Stromal cell of bone marrow (primary cell): ENCODE measurements at regions not wholly inside any gene's neighbourhood (a gene's known extent, or its start where the extent isn't known, plus 50 kb on each side); places are given as distances from the start of the nearest gene placed in this dataset.

Source experiments
- DNase-seq: peaks from one replicate; pipeline ENCODE4 v3.0.0-alpha.2; 2012; ENCODE audit warnings: low read depth

DNA sequence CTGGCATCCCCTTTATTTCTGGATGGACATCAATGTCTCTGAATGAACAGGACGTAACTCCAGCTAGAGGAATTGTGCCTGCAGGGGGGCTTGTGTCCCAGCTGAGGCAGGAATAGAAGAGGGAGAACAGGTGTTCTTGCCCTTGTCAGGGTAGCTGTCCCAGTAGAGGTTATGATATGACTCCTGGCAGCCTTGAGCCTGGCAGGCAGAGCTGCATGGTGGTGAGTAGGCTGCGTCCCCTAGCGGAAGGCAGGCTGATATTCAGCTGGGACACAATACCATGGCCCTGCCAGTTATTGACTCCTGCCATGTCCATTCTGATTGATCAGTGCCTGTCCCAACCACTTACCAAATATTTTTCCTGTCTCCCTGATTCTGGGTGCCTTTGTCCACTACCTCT, 197.2 kb downstream of the RAP2A start:
- DNase-seq = no peak

DNA sequence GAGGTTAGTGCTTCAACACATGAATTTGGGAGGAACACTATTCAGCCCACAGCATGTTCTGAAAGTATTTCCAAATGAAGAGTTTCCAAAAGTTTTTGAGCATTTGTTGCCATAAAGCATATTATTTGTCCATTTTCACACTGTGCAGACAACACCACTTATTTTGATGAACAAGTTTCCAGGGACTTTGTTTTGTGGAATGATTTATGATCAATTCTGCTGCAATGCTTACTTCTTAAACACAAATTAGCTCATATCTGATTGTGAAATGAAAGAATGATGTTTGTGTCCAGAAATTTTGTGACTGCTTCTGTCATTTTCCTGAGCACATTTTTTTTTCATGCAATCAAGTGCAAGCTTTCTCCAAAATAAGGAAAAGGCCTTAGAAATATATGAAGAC, 205.3 kb downstream of the RAP2A start:
- no peak for DNase-seq

DNA sequence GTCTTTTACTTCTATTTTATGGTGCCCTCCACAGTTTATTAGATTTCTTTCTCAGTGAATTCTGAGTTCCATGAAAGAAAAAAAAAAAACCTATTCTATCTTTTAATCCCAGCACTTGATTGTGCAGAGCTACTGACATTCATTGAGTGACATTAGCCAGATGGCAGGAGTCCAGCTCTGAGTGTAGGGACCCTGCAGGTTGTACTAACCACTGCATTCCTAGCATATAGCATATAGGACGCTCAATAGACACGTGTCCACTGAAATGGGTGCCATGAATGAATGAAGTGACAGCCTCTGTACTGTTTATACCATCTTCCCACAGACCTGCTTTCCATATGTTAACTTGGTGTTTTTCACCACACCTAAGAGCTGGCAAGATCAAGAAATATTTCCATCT, 206.3 kb downstream of the RAP2A start:
- no peak for DNase-seq

DNA sequence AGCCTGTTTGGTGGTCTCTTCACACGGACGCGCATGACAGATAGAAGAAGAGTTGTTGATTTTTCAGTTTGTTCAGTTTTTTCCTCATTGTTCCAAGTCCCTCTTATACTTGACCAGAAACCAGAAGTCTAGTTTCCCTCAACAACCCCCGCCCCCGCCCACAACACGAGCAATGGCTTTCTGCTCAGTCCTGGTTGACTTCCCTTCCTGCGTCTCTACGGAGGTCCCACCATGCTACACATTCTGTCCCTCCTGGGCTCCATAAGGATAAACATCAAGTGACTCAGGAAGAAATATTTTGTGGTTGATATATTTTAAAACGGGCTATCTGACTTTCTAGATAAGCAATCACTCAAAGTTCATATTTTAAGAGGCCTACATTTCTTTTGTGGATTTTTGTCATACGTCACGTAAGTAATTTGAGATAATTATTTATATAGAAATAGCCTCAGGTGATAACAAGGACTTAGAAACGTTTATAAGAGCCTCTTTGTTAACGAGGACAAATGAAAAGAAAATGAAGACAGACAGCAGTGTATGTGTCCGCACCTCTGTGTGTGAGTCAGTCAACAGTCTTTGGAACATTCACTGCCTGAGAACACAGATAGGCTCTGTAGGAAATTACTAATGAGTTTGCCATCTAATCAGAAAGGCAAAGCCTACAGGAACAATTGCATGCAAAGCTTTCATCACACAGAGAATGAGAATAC, 214.4 kb downstream of the RAP2A start:
- DNase-seq = no peak

DNA sequence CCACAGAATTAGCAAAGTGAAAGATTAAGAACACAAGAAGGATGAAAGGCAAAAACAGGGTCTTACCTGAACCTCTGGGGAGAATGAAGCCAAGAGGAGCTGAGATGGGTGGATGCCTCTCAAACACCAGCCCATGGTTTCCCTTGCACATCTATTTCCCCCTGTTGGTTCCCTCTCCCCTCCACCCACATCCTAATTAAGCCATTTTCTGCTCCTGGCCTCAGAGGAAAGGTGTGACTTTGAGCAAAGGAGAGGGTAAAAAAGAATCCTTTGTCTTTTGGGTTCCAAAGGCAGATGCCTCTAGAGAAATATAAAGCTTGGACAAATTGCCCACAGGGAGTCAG, 214.9 kb downstream of the RAP2A start:
- DNase-seq = no peak

DNA sequence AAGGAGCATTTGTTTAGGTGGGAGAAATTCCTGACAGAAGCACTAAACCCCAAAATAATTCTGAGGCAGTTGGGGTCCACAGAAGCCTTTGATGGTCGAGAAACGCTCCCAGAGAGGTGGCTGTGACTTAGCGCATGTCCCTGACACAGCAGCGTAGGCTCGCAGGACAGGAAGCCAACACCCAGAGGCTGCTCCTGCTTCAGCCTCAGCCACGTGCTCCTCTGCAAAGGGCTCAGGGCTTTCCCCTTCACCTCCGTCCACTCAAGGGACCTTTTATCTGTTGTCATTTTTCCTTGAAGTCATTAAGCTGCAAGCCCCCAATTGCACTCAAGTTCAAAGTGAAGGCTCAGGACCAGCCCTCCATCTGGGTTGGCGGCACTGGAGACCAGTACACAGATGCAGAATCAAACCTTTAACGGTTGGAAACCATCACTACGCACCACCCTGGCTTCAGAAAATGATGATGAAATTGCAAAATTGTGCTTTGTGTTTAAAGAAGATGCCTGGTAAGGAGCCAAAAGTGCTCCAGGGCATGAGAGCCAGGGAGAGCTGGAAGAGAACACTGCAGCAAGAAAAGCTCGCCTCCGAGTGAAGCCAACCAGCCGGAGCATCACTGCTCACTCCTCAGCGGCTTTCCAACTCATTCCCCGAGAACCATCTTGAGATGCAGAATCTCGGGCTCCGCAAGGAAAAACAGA, 219.6 kb downstream of the RAP2A start:
- no peak for DNase-seq

DNA sequence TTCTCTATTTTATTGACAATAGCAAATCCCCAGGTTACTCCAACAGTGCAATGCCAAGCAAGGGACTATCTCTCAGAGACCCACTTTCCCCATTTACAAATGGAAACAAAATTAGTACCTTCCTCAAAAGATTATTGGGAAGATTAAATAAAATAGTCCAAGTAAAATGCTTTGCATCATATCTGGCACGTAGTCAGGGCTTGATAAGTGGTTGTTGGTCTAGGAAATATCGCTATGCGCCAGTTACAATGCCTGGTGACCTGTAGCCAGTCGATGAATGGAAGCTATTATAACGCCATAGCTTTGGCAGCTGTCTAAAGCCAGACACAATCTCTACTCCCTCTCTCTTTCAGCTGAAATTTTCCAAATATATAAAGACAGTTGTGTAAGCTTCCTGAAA, 220.3 kb downstream of the RAP2A start:
- DNase-seq = no peak

DNA sequence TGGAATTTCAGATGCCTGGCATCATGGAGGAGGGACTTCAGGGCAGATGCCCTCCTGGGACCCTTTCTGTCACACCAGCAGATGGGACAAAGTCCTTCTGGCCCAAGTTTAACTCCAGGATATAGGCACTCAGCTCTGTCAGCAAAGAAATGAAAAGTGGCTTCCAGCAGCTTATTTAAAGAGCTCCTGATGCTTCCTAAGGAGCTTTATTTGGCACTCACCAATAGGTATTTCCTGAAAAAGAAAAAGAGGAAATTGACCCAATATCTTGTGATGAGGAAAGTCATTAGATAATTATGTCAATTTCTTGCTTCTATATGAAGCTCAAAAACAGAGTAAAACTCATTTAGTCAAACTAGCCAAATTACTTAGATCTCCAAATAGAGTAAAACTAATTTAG, 224.6 kb downstream of the RAP2A start:
- DNase-seq = no peak

DNA sequence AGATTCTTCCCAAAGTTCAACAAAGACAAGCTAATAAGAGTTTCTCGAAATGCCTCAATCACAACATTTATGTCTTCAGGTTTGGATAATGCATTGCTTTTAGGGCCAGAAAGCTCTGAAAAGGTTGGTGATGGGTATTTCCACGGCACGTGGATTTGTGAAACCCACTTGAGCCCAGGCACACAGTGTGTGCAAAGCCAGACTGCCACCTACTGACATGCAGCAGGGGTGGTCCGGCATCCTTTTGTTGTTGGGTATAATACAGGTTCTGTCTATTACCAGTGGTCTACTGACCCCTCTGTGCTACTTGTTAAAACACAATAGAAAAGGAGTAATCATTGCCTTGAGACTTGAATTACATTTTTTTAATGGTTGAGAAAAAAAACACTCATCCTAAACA, 225.6 kb downstream of the RAP2A start:
- peak; percentile 2 for DNase-seq

DNA sequence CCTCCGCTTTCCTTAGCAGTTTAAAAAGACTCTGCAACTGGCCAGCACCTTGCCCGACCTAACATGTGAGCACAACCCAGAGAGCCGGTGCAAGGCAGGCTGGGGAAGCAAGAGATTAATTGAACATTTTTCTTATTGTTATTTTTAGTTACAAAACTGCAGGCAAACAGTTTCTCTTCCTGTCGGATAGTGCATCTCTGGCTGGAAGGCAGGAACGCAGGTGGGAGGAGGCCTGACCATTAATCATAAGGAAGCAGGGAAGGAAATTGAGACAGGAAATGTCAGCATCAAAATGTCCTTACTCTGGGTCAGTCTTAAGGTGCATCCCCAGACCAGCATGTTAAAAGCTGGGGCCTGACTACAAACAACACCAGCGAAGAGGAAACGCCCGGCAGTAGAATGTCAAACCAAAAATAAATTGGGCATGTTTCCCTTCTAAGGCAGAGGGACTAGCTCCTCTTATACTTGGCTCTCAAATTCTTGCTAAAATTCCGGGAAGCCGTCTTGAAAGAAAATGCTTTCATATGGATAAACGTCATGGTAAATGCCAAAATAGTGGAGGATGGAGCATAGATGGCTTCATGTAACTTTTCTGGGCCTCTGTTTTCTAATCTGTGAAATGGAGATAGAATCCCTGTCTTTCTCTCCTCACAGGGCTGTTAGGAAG, 226.8 kb downstream of the RAP2A start:
- no peak for DNase-seq

DNA sequence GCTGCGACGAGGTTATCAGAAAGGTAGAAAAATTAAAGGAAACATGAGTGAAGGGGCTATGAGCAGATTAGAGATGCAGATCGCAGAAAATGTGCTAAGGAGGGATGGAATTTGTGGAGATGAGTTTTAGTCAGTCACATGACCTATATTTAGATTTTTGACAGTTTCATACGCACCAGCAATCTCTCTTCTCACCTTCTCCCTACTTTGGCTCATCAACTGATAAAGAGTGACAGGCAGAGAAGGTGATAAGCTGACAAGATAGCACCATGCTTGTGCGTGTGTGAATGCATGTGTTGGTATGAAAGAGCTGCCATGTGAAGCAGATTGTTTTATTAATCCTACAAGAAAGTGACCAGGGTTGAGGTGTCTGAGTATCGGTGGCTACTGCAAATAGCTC, 252.6 kb downstream of the RAP2A start:
- no peak for DNase-seq

DNA sequence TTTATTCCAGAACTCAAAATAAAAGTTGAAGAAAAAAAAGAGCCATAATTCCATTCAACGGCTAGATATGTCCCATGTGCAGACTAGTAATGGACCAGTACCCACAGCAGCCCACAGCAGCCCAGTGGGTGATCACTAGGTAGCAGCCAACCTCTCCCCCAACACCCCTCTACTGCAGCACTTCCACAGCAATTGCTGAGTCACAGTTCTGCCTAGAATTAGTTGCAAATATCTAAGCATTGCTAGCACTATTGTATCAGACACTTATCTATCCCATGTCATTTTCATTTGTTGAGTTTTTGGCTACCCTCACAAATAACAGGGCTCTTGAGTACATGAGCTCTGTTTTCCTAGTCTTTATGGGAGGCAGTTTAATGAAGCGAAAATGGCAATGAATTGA, 258.7 kb downstream of the RAP2A start:
- no peak for DNase-seq

DNA sequence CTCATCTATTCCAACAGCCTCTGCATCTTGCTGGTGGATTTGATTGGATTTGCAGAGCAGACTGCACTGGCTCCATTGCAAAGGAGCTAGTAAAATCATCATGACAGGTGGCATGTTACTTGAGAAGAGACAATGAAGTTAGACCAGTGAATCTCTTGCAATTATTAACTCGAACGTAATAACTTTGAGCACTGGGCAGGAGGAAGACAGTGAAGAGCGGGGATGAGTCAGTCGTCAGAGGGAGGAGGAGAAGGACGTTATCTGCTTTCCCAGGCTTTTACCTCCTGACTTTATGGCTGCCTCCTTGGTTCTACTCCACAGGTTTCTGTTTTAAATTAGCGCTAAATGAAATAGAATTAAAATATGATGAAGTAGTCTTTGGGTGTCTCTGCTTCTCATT, 257.8 kb upstream of the IPO5 start:
- DNase-seq = no peak

DNA sequence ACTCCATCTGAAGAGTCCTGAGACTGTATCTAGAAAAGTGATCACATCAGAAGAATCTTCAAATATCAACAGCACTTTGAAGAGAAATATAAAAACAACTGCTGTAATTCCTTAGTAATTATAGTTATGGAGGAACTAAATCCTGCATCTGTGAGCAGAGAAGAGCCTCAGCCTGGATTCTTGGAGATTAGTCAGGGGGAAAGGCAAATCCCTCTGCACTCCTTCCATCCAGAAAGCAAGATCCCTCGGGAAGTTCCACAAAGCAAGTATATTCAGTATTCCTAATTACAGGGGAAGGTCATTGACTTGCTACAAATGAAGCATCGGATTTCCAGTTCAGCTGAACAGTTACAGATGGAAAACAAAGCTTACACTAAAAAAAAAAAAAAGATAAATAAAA, 256.6 kb upstream of the IPO5 start:
- DNase-seq = no peak

DNA sequence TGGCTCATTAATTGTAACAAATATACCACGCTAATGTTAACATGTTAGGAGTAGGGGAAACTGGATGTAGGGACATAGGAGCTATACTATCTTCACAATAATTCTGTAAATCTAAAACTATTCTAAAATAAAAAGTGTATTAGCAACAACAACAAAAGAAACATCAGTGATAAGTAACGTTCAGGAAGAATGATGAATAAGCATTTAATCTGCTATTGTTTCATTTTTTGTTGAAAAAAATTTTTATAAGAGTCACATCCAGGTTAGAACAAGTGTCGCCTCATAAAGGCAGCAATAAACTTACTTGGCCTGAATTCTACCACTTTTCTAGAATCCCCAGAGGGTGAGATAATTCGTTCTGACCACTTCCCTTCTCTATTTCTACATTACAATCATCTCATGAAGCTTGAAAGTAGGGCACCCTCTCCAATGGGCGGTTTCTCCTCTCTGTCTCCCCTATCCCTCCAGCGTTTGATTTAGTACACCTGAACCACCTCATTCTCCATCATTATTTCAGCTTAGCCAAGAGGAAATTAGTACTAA, 253.1 kb upstream of the IPO5 start:
- no peak for DNase-seq

DNA sequence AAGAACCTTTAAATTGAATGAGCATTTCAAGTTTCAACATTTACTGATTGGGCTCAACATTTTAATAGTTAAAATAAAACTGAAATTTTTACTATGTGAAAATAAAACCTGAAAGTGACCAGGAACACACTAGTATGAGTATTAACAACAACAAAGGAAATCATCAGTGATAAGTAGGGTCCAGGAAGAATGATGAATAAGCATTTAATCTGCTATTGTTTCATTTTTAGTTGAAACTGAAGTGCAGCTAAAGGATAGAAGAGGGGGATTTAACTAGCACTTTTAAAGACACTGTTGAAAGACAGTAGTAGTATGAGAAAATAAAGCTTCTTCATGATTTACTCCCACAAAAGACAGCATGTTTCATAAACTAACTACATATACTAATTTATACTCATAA, 250.9 kb upstream of the IPO5 start:
- no peak for DNase-seq

DNA sequence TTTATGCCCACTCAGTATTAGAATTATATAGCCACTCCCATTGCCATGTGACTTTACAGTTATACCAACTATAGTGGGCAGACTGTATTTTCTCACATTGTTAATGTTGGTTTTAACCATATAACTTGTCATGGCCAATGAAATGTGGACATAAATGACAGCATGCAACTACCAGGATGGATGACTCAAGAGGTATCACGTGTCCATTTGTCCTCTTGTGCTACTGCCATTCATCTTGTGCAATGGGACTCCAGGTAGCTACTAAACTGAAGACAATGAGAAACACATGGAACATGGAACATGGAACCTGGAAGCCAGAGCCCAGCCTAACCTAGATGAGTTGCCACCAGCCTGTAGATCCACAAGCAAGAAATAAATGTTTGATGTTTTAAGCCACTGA, 242.7 kb upstream of the IPO5 start:
- no peak for DNase-seq

DNA sequence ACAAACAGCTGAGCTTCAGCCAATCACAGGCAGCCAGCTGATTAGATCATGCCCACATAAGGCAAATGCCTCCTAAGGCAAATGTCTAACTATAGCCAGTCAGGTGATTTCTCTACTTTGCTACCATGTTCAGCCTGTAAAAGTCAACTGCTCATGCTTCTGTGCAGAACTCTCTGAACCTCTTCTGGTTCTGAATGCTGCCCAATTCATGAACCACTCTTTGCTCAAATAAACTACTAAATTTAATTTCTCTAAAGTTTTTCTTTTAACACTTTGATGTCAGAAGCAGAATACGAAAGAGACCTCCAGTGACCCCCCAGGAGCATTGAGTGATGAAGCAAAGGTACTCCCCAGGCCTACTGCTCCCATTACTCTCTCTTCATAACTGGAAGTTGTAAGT, 240.7 kb upstream of the IPO5 start:
- DNase-seq = no peak

DNA sequence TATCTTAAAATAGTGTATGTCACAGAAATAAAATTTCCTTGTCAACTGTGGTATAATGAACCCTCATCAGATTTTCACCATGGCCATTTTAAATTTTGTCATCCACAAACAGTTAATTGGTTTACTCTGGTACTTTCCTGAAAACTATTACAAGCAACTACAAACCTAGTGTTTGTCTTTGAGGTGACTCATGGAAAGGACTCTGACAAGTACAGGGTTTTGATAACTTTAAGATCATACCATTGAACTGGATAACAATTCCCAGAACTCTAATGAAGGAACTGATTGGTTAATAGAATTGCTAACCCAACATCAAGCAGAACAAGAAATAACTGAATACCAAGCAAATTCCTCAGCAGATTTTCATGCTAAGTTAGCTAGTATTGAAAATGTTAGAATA, 237.7 kb upstream of the IPO5 start:
- DNase-seq = no peak

DNA sequence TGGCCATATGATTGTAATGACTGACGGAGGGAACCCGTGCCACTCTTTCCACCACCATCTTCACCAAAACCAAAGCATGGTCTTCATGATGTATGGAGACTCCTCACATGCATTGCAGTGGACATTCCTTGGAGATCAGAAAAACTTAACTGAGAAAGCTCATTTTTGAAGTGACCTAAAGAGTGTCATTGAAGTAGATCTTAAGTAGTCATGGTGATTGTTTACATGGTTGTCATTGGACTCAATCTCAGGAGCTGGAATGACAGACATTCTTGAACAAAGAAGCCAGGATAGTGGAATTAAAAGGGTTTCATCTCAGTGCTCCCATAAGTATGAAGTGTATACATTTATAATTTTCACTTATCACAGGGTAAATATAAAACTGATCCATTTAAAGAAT, 236.7 kb upstream of the IPO5 start:
- DNase-seq = no peak

DNA sequence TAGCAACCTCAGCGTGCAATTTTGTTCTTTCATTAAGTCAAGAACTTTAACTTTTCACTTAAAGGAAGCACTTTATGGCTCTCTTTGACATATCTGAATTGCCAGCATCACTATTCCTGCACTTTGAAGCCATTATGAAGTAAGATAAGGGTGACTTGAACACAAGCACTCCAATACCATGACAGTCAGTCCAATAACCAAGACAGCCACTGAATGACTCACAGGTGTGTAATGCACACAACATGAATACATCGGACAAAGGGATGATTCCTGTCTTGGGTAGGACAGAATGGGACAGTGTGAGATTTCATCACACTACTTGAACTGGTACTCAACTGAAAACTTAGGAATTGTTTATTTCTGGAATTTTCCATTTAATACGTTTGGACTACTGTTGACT, 233.7 kb upstream of the IPO5 start:
- no peak for DNase-seq

DNA sequence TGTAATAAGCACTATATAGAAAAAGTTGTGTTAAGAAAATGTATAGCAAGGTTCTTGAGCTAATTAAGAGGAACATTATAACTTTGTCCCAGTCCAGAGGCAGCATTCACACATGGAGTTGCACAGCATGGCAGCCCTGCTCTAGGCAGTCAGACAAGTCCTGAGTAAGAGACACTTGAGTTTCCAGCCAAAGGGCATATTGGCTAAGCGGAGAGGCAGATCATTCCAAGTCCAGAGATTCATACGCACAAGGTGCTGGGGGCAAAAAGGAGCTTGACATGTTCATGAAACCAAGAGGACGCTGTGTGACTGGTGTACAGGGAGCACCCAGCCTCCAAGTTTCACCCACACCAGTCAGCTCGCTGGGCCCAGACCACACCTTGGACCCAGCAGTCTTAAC, 232.6 kb upstream of the IPO5 start:
- DNase-seq = no peak

DNA sequence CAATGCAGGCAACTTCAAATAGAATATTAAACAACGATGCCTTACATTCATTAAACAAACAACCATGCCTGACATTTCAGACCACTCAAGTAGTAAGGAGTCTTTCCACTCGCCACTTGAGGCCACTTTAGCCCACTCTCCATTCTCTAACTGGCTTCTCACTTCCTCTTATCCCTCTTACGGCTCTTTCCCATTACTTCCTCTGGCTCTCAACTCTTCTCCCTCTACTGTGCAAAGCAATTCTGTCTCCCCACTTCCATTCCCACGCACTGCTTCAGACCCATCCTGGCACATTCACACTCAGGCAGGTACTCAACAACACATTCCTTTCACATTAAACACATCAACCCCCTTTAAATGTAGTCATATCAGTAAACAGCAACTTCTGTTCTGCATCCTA, 229.8 kb upstream of the IPO5 start:
- DNase-seq = no peak

DNA sequence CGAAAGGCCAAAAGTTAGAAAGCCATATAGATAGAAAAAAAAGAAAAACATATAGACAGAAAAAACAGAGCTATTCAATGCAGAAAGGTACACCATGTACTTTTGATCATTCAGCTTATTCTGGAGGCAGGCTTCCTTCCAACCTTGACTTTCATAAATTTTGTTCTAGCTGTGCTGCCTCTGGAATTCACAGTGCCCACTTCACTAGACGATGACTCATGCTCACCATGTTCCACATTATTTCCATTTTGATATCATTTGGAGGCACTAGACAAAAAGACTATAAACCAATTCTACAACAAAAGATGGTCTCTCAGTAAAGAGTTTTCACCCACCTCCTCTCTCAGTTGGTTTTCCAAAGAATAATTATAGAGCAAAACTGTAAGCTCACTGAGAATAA, 229.0 kb upstream of the IPO5 start:
- no peak for DNase-seq
